ENCODE measurements at regions not wholly inside any gene's neighbourhood (a gene's known extent, or its start where the extent isn't known, plus 50 kb on each side); places are given as distances from the start of the nearest gene placed in this dataset.
A peak's percentile ranks its signal among the peaks of the same experiment; 100 is the strongest.

GRCh38 chr2:64792995-64793639, 139.4 kb upstream of the SERTAD2 start:
- TF ChIP-seq CTCF (IDR thresholded peaks at IDR 0.05; ENCODE audit: low read depth, low read length): no peak
- DNase-seq (ENCODE audit: low read depth, low spot score): peak; percentile 36
- in situ Hi-C loops (cut with HindIII; ENCODE audit: low sequenced_read_pairs): no loop called here

GRCh38 chr2:64793701-64794100, 140.0 kb upstream of the SERTAD2 start:
- TF ChIP-seq CTCF (IDR thresholded peaks at IDR 0.05; ENCODE audit: low read depth, low read length): no peak
- no peak for DNase-seq (ENCODE audit: low read depth, low spot score)
- in situ Hi-C loops (cut with HindIII; ENCODE audit: low sequenced_read_pairs): no loop called here
- H3K4me3 ChIP-seq (ENCODE audit: low read depth, low read length): no peak overlapping the region

More at GRCh38 chr2:64792995-64793639, 139.4 kb upstream of the SERTAD2 start:
- no peak overlapping the region for H3K4me3 ChIP-seq (ENCODE audit: low read depth, low read length)

- in situ Hi-C loops (cut with HindIII; ENCODE audit: low sequenced_read_pairs): no loop called here
- no peak for DNase-seq (ENCODE audit: low read depth, low spot score)
- no peak for TF ChIP-seq CTCF (IDR thresholded peaks at IDR 0.05; ENCODE audit: low read depth, low read length)
Measured at GRCh38 chr2:64794426-64794995, 140.8 kb upstream of the SERTAD2 start.

GRCh38 chr2:64795024-64795592, 141.4 kb upstream of the SERTAD2 start:
- no peak for DNase-seq (ENCODE audit: low read depth, low spot score)
- TF ChIP-seq CTCF (IDR thresholded peaks at IDR 0.05; ENCODE audit: low read depth, low read length): no peak
- no peak overlapping the region for H3K4me3 ChIP-seq (ENCODE audit: low read depth, low read length)
- in situ Hi-C loops (cut with HindIII; ENCODE audit: low sequenced_read_pairs): no loop called here

More at GRCh38 chr2:64794426-64794995, 140.8 kb upstream of the SERTAD2 start:
- H3K4me3 ChIP-seq (ENCODE audit: low read depth, low read length): no peak overlapping the region

- in situ Hi-C loops (cut with HindIII; ENCODE audit: low sequenced_read_pairs): no loop called here
- no peak overlapping the region for H3K4me3 ChIP-seq (ENCODE audit: low read depth, low read length)
- no peak for TF ChIP-seq CTCF (IDR thresholded peaks at IDR 0.05; ENCODE audit: low read depth, low read length)
- DNase-seq (ENCODE audit: low read depth, low spot score): no peak
Measured at GRCh38 chr2:64796926-64797325, 143.2 kb upstream of the SERTAD2 start.

GRCh38 chr2:64797881-64798575, 144.3 kb upstream of the SERTAD2 start:
- H3K4me3 ChIP-seq (ENCODE audit: low read depth, low read length): no peak overlapping the region
- peak; percentile 86 for DNase-seq (ENCODE audit: low read depth, low spot score)
- no peak for TF ChIP-seq CTCF (IDR thresholded peaks at IDR 0.05; ENCODE audit: low read depth, low read length)
- in situ Hi-C loops (cut with HindIII; ENCODE audit: low sequenced_read_pairs): no loop called here
